ENCODE measurements at regions not wholly inside any gene's neighbourhood (a gene's known extent, or its start where the extent isn't known, plus 50 kb on each side); places are given as distances from the start of the nearest gene placed in this dataset.

DNA sequence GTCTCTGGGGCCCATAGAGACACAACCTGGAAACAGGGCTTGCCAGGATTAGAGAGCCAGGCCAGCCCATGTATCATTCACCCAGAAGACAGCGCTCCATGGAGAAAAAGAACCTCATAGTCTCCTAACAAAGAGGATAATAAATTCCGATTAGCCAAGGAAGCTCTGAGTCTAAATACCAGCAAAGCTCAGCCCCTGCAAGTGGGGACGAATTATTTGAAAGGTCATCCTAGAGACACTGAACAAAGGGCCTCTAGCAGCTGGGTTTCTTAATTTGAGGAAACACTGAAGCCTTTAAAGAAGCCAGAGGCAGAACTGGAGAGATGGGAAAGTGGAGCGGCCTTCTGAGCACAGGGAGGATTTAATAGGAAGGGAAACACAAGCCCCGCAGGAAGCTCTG, 287.1 kb upstream of the ZNF462 start:
- no peak for DNase-seq

- no peak for DNase-seq
These were observed 286.7 kb upstream of the ZNF462 start for GRCh38 chr9:106576232-106576760.

DNA sequence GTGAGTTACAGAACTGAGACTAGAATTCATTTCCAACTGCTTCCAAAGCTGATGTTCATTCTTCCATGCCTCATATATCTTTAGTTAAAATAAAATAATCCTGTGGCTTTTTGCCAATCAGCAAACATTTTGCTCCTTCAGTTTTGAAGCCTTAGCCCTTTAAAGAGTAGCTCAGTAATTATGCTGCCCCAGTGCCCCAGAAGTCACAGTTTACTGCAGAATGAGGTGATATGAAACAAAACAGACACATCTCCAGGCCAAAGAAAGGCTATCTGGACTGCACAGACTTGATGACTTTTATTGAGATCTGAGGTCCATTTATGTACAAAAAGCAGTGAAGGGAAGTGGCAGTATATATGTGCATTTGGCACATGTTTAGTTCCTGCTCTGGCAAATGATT, 285.8 kb upstream of the ZNF462 start:
- no peak for DNase-seq

- no peak for DNase-seq
These were observed 282.4 kb upstream of the ZNF462 start for GRCh38 chr9:106580546-106580945.

- no peak for DNase-seq
These were observed 281.0 kb upstream of the ZNF462 start for GRCh38 chr9:106581973-106582372.

DNA sequence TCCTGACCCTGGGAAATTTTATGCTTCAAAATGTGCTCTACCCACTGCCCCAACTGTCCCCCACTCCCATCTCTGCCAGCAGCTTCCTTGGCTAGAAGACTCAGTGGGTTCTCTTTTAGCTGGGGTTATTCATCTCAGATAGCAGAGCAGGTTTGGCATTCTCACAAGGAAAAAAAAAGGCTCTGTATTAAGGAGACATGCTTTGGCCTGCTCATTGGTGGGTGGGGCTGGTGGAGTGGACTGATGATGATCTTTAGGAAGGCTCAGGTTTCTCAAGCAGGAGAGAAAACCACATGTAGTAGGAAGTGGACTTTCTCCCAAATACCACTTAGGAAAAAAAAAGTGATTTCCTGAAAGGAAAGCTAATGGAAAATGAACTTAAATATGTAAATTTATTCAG, 279.2 kb upstream of the ZNF462 start:
- DNase-seq: no peak

- DNase-seq: no peak
These were observed 275.9 kb upstream of the ZNF462 start for GRCh38 chr9:106587042-106587441.

DNA sequence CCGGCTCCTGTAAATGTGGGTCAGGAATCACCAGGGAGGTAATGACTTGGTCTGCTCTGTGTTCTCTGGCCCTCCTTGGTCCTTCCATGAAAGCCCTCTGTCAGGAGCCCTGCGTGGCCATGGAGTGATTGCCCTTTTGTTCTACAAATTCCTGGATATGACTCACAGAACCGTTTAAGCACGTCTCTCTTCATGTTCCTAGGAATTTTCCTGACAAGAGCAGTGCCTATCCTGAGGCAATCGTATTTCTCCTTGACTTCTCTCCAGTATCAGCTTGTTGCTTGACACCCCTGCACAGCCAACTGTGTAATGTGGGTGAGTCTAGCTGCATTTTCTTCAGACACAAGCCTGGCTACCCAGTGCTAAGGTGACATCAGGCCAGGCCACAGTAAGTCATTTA, 274.3 kb upstream of the ZNF462 start:
- no peak for DNase-seq

DNA sequence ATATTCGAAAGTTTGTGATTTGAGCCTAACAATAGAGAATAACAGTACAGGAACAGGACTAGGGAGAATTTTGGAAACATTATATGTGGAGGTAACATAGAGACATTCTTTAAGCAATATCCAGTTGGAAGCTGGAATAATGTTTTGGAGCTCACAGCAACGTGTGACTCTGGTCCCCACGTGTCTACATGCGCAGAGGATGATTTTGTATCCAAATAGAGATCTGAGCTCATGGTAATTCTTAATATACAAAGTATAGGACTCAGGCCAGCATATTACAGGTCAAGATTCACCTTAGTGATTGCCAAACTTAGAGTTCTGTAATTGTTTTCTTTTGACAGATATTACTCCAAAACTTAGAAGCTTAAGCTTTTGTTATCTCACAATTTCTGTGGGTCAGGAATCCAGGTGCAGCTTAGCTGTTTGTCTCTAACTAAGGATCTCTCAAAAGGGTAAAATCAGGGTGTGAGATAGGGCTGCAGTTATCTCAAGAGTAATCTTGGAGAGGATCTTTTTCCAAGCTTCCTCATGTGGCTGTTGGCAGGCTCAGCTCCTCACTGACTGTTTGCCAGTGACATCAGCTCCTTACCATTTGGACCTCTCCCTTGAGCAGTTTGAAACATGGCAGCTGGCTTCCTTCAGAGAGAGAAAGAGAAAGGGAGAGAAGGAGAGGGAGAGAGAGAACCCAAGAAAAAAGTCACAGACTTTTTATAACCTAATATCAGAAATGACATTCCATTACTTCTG, 272.0 kb upstream of the ZNF462 start:
- no peak for DNase-seq

DNA sequence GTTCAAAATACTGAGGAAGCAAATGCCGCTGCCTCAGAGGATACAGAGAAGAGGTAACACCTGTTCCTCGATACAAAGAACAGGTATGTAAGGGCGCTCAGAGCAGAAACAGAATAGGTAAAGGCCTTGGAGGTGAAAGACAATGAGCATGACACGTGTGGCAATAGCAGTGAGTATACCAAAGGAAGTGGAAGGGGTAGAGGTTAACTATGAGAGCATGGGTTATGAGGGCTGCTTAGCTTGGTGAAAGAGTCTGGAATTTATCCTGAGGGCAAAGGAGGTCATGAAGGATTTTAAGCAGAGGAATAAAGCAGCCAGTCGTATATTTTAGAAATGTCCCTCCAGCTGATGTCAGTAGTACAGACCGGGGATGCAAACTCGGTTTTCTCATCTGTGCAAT, 269.8 kb upstream of the ZNF462 start:
- DNase-seq: no peak

DNA sequence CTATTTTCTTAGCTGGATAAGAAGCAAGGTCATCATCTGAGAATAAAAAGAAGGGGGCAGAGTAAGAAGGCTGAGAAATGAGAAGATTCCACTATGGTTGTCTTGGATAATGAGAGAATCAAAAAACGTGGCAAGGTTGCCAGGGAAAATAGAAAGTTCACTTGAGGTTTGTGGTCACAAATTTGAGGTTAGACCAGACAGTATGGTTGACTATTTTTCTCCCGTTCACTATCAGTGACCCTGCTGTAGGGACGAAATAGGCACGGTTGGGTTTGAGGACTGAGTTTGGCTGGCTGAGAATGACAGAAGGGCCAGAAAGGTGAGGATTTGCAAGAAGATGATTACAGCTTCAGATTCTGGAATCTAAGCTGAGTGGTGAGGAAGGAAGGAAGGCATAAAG, 266.0 kb upstream of the ZNF462 start:
- DNase-seq: no peak

DNA sequence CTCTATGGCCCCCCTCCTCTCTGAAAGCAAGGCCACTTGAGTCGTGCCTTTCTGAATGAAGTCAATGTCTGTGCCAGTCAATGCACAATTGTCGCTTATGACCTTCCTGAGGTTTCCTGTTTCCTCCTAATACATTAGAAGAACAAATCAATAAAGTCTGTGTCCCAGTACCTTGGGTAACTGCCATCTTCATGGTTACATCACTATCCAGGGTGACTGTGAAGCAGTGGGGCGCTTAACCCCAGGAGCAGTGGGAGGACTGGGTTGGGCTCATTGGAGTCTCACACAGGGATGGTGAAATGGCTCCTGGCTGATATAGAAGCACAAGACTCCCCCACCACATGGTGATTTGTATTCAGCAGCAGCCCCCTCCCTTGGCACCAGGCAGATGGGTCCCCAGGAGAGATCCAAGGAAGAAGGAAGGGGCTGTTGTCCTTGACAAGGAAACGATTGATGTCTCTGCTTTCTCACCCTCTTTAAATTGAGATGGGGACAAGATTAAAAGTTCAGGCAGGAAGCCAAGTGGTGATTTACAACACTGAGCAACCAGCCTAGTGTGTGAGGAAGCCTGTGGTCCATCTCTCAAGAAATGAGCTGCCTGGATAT, 261.9 kb upstream of the ZNF462 start:
- DNase-seq: no peak

- DNase-seq: no peak
These were observed 260.6 kb upstream of the ZNF462 start for GRCh38 chr9:106602344-106602743.

DNA sequence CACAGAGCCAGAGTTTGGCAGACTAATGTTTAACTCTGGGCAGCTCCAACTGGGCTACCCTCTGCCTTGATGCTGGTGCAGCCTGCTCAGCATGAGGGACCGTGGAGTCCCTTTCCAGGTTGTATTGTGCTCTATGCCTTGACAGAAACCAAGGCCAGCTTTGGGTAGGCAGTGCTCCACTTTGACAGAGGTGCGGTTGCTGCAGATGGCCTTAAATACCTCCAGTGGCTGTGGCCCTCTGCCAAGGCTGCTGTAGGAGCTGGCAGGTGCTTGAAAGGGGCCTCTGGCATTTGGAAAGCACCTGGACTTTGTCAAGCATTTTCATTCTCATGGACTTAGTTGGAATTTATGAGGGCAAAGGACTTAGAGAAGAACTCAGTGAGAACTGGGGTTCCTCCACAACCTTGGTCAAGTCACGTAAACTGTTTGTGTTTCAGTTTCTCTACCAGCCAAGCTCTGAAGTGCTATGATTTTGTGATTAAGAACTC, 249.7 kb upstream of the ZNF462 start:
- no peak for DNase-seq

DNA sequence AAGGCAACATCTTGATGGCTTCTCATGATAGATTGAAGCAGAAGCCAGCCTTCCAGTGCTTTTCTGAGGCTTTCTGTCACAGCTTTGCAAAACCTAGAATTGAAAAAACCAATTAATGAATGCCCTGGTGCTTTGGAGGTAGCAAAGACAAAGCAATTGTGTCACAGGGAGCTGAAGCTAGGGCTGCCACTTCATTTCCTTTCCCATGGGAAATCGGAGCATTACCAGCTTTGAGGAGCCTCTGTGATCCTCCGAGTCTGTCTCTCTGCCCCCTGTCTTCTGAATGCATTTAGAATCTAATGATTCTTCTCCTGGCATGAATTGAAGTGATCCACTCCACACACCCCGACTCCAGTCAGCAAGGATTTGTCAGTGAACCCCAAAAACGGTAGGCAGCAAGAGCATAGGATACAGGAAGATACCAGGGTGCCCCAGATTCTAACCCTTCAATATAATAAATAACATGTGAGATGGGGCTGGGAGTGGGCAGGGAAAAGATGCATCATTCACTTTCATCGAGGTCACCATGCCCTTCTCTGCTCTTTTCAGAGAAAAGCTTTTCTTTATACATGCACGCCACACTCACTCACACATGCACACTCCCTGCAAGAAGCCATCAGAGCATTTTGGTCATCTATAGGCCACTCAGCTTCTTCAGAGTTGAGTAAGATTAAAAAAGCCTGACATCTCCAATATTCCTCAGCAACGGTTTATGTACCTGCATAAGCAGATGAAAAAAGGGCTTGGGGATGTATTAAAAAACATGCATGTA, 247.7 kb upstream of the ZNF462 start:
- DNase-seq: no peak

DNA sequence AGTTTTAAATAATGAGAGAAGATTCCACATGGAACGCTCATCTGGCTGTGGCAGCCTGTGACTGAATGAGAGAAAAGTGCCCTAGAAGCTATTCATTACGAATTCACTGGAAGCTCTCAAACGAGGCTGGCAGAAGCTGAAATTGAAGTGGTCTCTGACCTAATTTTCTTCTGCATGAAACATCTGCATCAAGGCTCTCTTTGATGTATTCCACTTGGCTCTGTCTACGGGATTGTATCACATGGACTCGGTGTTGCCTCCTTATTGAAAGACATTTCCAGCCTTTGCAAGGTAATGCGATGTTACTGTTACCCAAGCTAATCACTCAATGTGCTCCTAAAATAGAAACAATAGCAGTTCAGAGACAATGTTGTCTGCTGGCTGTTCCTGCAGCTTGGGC, 246.9 kb upstream of the ZNF462 start:
- DNase-seq: no peak

DNA sequence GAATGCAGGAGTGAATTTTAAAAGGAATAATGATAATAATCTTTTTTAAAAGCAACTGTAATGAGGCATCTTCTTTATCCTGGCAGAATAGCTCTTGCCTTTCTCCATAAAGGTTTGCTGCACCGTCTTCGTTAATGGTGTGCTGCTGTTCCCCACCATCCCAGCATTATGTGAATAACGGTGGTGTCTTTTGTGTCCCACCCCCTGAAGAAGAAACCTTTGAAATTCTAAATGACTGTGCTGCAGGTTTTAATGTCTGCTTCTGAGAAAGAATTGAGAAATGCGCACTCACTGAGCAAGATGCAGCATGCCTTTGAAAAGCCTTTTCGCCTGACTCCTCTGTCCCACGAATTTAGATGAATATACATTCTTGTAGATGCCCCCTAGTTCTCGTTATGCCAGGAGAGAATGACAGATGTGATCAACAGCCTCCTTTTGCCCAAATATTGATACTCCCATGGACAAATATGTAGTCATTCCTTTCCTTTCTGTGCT, 246.1 kb upstream of the ZNF462 start:
- DNase-seq: no peak

- DNase-seq: no peak
These were observed 243.8 kb upstream of the ZNF462 start for GRCh38 chr9:106619211-106619610.

- no peak for DNase-seq
These were observed 242.9 kb upstream of the ZNF462 start for GRCh38 chr9:106620081-106620480.

GRCh38 chr9:106620866-106621265, 242.1 kb upstream of the ZNF462 start:
- DNase-seq: no peak

DNA sequence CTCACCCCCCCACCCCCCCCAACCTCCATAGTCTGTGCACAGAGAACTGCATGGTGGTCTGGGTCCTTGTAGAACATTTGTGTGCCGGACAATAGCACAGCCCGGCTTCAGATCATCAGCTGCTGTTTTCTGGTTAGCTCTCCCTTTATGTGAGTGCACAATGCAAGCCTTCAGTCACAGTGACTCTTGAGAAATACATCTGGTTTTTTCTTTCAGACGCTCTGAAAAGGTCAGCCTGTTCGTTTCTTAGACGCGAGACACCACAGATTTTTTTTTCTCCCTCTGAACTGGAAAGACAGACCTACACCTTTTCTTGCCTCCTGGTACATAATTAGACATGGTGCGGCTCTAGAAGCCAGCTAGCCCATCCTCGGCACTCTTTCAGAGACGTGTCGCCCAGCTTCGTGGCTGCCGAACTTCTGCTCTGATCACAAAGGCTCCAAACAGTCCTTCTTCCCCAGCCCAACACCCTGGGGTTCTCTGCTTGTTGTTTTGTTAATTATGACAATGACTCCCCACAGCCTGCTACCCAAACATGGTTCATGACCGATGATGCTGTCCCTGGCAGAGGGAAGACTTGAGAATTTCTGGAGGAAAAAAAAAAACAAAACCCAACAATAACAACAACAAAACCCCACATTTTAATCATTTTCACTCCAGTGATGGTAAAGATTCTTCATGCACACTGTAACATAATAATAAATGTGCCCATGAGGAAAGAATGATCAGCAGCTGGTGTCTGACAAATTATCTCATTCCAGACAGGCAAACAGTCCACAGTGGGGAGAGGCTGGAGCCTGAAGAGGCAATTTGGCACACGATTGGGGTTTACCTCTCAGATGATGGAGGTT, 241.4 kb upstream of the ZNF462 start:
- no peak for DNase-seq

- no peak for DNase-seq
These were observed 240.8 kb upstream of the ZNF462 start for GRCh38 chr9:106622164-106622487.

- no peak for DNase-seq
These were observed 239.4 kb upstream of the ZNF462 start for GRCh38 chr9:106623558-106623957.

All from AML-193 (cell line).